Uterus (tissue), 3 donors: ENCODE measurements at regions not wholly inside any gene's neighbourhood (a gene's known extent, or its start where the extent isn't known, plus 50 kb on each side); places are given as distances from the start of the nearest gene placed in this dataset.

Experiments used
- DNase-seq, 2 donors: peaks; one replicate each; pipeline ENCODE4 v3.0.0-alpha.2; 2019 to 2020
- H3K27ac ChIP-seq, 2 donors: fragments of 200-600 bp; sonication (generic); 1 replicate in 1 of 2; 2 replicates in 1 of 2; pipeline ENCODE4 v1.5.1; 2016 to 2018
- H3K27me3 ChIP-seq, 2 donors: fragments of 200-600 bp; sonication (generic); one replicate each; pipeline ENCODE4 v1.5.1; 2018 to 2019; ENCODE audit warnings: control low read depth in 1 of 2
- H3K36me3 ChIP-seq, 2 donors: fragments of 200-600 bp; sonication (generic); one replicate each; pipeline ENCODE4 v1.5.1; 2019; ENCODE audit warnings: control low read depth in 1 of 2
- H3K4me1 ChIP-seq, 2 donors: fragments of 200-600 bp; sonication (generic); one replicate each; pipeline ENCODE4 v1.5.1; 2018 to 2019; ENCODE audit warnings: control low read depth in 1 of 2
- H3K4me3 ChIP-seq, 2 donors: fragments of 200-600 bp; sonication (generic); 1 replicate in 1 of 2; 2 replicates in 1 of 2; pipeline ENCODE4 v1.5.1; 2018 to 2019; ENCODE audit warnings: mild to moderate bottlenecking in 1 of 2
- H3K9me3 ChIP-seq, 2 donors: fragments of 200-600 bp; sonication (generic); one replicate each; pipeline ENCODE4 v1.5.1; 2019; ENCODE audit warnings: control low read depth in 1 of 2
- POLR2A ChIP-seq, 2 donors: fragments of 450-650 bp; IDR thresholded peaks; one replicate each; pipeline ENCODE4 v1.6.1; 2016; ENCODE audit warnings: antibody characterized with exemption in 2 of 2, mild to moderate bottlenecking in 1 of 2, moderate library complexity in 1 of 2
- intact Hi-C: fragments of 100-400 bp; cut with DNase I; formaldehyde crosslinking; loops from one replicate; pipeline ENCODE4 v1.15.1; 2023; ENCODE audit warnings: low total_unique reads
- TF ChIP-seq, protein P1 (sequence below), 4 experiments: fragments of 200-600 bp in 2 of 4; fragments of 450-650 bp in 2 of 4; sonication (generic) in 2 of 4; IDR thresholded peaks; one replicate each; pipeline ENCODE4 v1.5.1; 2016 to 2019; ENCODE audit warnings: antibody characterized with exemption in 4 of 4, mild to moderate bottlenecking in 2 of 4, moderate library complexity in 1 of 4
- donor health status: DM: yes; HTN: yes; CAD: no.

- H3K9me3 ChIP-seq: no peaks in the 10 kb centered on the region
- H3K4me1 ChIP-seq: no peaks in the 10 kb centered on the region
- no peak overlapping the region for H3K27ac ChIP-seq
- no peaks in the 10 kb centered on the region for H3K27me3 ChIP-seq
- no peak overlapping the region for H3K4me3 ChIP-seq
- intact Hi-C loops: no loop called here
- H3K36me3 ChIP-seq: no peaks in the 10 kb centered on the region
- TF ChIP-seq, protein P1, sequence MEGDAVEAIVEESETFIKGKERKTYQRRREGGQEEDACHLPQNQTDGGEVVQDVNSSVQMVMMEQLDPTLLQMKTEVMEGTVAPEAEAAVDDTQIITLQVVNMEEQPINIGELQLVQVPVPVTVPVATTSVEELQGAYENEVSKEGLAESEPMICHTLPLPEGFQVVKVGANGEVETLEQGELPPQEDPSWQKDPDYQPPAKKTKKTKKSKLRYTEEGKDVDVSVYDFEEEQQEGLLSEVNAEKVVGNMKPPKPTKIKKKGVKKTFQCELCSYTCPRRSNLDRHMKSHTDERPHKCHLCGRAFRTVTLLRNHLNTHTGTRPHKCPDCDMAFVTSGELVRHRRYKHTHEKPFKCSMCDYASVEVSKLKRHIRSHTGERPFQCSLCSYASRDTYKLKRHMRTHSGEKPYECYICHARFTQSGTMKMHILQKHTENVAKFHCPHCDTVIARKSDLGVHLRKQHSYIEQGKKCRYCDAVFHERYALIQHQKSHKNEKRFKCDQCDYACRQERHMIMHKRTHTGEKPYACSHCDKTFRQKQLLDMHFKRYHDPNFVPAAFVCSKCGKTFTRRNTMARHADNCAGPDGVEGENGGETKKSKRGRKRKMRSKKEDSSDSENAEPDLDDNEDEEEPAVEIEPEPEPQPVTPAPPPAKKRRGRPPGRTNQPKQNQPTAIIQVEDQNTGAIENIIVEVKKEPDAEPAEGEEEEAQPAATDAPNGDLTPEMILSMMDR (IDR thresholded peaks at IDR 0.05): no peak
- no peak for TF ChIP-seq POLR2A (IDR thresholded peaks at IDR 0.05)
- no peak for DNase-seq
Observed at GRCh38 chr10:113967126-113967525, 76.5 kb upstream of the ADRB1 start.

DNA sequence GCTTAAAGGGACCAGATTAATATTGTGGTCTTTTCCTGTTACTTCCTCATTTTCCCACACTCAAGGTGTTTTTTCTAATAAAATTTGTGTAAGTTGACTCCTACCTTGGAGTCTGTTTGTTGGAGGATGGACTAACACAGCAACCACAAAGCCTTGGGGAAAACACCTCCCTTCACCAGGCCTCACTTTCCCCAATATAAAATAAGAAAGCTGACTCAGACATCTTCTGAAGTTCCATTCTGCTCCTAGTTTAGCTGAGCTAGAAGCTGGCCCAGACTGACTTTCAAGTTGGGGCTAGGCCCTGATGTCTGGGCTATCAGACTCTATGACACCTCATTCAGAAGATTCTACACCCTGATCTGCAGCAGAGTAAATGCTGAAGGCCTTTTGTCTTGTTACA is 73.0 kb upstream of the ADRB1 start:
- Histone ChIP-seq H3K9me3 (no peaks in the 10 kb centered on the region), H3K27me3 (no peaks in the 10 kb centered on the region), H3K4me3 (no peak overlapping the region), H3K36me3 (no peaks in the 10 kb centered on the region), H3K4me1 (no peaks in the 10 kb centered on the region), H3K27ac (no peak overlapping the region)
- no peak for DNase-seq
- no peak for TF ChIP-seq POLR2A (IDR thresholded peaks at IDR 0.05)
- TF ChIP-seq, protein P1 (IDR thresholded peaks at IDR 0.05): no peak
- intact Hi-C loops: no loop called here

GRCh38 chr10:113971349-113971973 is 72.2 kb upstream of the ADRB1 start:
- H3K4me3 ChIP-seq: no peak overlapping the region
- no peaks in the 10 kb centered on the region for H3K4me1 ChIP-seq
- no peak for DNase-seq
- no peaks in the 10 kb centered on the region for H3K36me3 ChIP-seq
- no peak for TF ChIP-seq POLR2A (IDR thresholded peaks at IDR 0.05)
- TF ChIP-seq, protein P1 (IDR thresholded peaks at IDR 0.05): no peak
- H3K27me3 ChIP-seq: no peaks in the 10 kb centered on the region
- intact Hi-C loops: no loop called here
- no peak overlapping the region for H3K27ac ChIP-seq
- H3K9me3 ChIP-seq: no peaks in the 10 kb centered on the region

DNA sequence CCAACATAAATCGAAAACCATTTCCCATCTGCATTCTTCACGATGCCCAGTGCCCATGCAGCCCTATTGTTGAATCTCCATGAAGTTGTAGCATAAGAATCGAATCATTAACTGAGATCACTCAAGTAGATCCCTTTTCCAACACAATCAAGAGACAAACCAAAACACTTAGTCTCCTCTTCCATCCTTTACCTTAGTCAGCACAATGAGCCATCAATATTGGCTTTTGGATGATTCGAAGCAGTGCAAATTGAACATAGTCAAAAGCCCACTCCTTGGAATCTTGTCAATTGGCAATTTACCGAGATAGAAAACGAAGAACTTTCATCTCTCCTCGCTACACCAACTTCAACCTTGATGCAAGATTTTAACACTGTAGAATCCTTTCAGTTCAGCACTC is 66.5 kb upstream of the ADRB1 start:
- Histone ChIP-seq H3K4me3 (no peak overlapping the region), H3K4me1 (no peaks in the 10 kb centered on the region), H3K36me3 (no peaks in the 10 kb centered on the region), H3K9me3 (no peaks in the 10 kb centered on the region), H3K27me3 (no peaks in the 10 kb centered on the region), H3K27ac (no peak overlapping the region)
- DNase-seq: no peak
- TF ChIP-seq POLR2A (IDR thresholded peaks at IDR 0.05): no peak
- TF ChIP-seq, protein P1 (IDR thresholded peaks at IDR 0.05): no peak
- intact Hi-C loops: no loop called here

GRCh38 chr10:113978802-113979201 is 64.9 kb upstream of the ADRB1 start:
- H3K9me3 ChIP-seq: no peaks in the 10 kb centered on the region
- no peaks in the 10 kb centered on the region for H3K36me3 ChIP-seq
- DNase-seq: no peak
- H3K4me3 ChIP-seq: no peak overlapping the region
- TF ChIP-seq POLR2A (IDR thresholded peaks at IDR 0.05): no peak
- TF ChIP-seq, protein P1 (IDR thresholded peaks at IDR 0.05): no peak
- no peaks in the 10 kb centered on the region for H3K27me3 ChIP-seq
- H3K27ac ChIP-seq: no peak overlapping the region
- intact Hi-C loops: no loop called here
- no peaks in the 10 kb centered on the region for H3K4me1 ChIP-seq
